HUES48 (cell line): ENCODE measurements at regions not wholly inside any gene's neighbourhood (a gene's known extent, or its start where the extent isn't known, plus 50 kb on each side); places are given as distances from the start of the nearest gene placed in this dataset.

Experiments
- H3K27ac ChIP-seq: one replicate; pipeline ENCODE4 v1.7.0; 2013; ENCODE audit warnings: low read depth, low read length, inconsistent platforms
- H3K27me3 ChIP-seq: 2 replicates; pipeline ENCODE4 v1.6.1; 2013; ENCODE audit warnings: mild to moderate bottlenecking, low read length; ENCODE audit not compliant: control insufficient read depth, insufficient read depth
- H3K36me3 ChIP-seq: 2 replicates; pipeline ENCODE4 v1.6.1; 2013; ENCODE audit warnings: low read length; ENCODE audit not compliant: control insufficient read depth, insufficient read depth
- H3K4me1 ChIP-seq: 2 replicates; pipeline ENCODE4 v1.6.1; 2013; ENCODE audit warnings: mild to moderate bottlenecking, low read length; ENCODE audit not compliant: control insufficient read depth, insufficient read depth
- H3K4me3 ChIP-seq: 2 replicates; pipeline ENCODE4 v1.5.1; 2013; ENCODE audit warnings: mild to moderate bottlenecking, low read depth, low read length
- H3K9ac ChIP-seq: 2 replicates; pipeline ENCODE4 v1.6.1; 2013; ENCODE audit warnings: mild to moderate bottlenecking, low read depth, low read length, moderate library complexity
- H3K9me3 ChIP-seq: 2 replicates; pipeline ENCODE4 v1.6.1; 2013; ENCODE audit warnings: low read length; ENCODE audit not compliant: control insufficient read depth, insufficient read depth

DNA sequence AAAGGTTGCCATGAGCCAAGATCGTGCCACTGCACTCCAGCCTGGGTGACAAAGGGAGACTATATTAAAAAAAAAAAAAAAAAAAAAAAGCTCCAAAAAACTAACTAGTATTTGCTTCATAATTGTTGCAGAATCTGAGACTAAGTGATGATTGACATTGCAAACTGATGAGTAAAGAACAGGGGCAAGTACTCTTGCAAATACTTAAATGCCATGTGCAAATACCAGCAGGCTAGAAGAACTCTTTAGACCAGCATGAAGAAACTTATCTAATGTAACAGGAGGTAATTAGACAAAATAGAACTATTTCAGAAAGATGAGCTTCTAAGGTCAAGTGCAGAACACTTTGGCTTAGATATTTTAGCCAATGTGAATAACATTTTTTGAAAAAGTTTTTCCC is 1368.1 kb downstream of the EFNB2 start:
- no peaks in the 10 kb centered on the region for H3K9me3 ChIP-seq
- H3K27ac ChIP-seq: no peak overlapping the region
- no peaks in the 10 kb centered on the region for H3K36me3 ChIP-seq
- H3K4me1 ChIP-seq: no peaks in the 10 kb centered on the region
- no peak overlapping the region for H3K9ac ChIP-seq
- no peaks in the 10 kb centered on the region for H3K27me3 ChIP-seq
- H3K4me3 ChIP-seq: no peak overlapping the region

GRCh38 chr13:105165449-105166125 is 1369.9 kb downstream of the EFNB2 start:
- no peak overlapping the region for H3K27ac ChIP-seq

GRCh38 chr13:105159841-105160240 is 1375.6 kb downstream of the EFNB2 start:
- H3K36me3 ChIP-seq: no peaks in the 10 kb centered on the region
- no peaks in the 10 kb centered on the region for H3K4me1 ChIP-seq
- no peak overlapping the region for H3K27ac ChIP-seq
- H3K27me3 ChIP-seq: no peaks in the 10 kb centered on the region
- H3K4me3 ChIP-seq: no peak overlapping the region
- no peak overlapping the region for H3K9ac ChIP-seq
- H3K9me3 ChIP-seq: no peaks in the 10 kb centered on the region

More at GRCh38 chr13:105165449-105166125, 1369.9 kb downstream of the EFNB2 start:
- Histone ChIP-seq H3K4me1 (no peaks in the 10 kb centered on the region), H3K27me3 (no peaks in the 10 kb centered on the region), H3K9ac (no peak overlapping the region), H3K36me3 (no peaks in the 10 kb centered on the region), H3K4me3 (no peak overlapping the region), H3K9me3 (no peaks in the 10 kb centered on the region)

DNA sequence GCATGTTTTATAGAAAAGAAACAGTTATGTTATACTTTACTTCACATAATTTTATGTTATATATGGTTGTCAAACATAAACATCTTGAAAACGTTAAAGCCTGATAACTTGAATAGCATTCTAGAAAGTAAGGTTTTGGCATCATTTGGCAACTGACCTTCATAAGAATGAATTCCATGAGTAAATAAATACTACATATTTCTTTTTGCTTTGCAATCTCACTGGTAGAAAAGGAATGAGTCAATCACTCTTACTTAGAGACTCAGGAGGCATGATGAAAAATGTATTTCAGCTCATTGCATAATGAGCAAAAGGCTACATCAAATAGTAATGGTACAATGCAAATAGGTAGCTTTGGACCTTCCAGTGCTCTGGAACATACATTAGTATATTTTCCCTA is 1381.9 kb downstream of the EFNB2 start:
- Histone ChIP-seq H3K36me3 (no peaks in the 10 kb centered on the region), H3K9ac (no peak overlapping the region), H3K4me3 (no peak overlapping the region), H3K4me1 (no peaks in the 10 kb centered on the region), H3K27me3 (no peaks in the 10 kb centered on the region), H3K27ac (no peak overlapping the region), H3K9me3 (no peaks in the 10 kb centered on the region)

GRCh38 chr13:105151639-105152038 is 1383.8 kb downstream of the EFNB2 start:
- Histone ChIP-seq H3K27me3 (no peaks in the 10 kb centered on the region), H3K27ac (no peak overlapping the region), H3K4me3 (no peak overlapping the region), H3K4me1 (no peaks in the 10 kb centered on the region), H3K9ac (no peak overlapping the region), H3K9me3 (no peaks in the 10 kb centered on the region), H3K36me3 (no peaks in the 10 kb centered on the region)

DNA sequence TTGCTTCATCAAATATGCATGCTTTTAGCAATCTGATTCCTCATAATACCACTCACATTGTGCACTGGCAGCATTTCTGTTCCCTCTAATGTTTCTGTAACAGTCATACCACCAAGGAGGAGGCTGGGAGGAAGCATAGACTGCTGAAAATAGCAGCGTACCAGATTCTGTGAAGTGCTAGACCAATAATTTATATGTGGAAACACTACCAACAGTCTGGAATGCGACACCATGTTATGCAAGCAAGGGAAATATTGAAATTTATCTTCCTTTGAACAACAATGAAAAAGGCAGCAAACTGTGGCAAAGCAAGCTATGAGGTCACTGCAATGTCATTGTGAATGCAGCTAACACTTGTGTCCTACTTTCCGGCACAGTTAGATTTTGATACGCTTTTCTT is 1388.0 kb downstream of the EFNB2 start:
- Histone ChIP-seq H3K27ac (no peak overlapping the region), H3K9me3 (no peaks in the 10 kb centered on the region), H3K27me3 (no peaks in the 10 kb centered on the region), H3K36me3 (no peaks in the 10 kb centered on the region), H3K4me3 (no peak overlapping the region), H3K9ac (no peak overlapping the region), H3K4me1 (no peaks in the 10 kb centered on the region)

DNA sequence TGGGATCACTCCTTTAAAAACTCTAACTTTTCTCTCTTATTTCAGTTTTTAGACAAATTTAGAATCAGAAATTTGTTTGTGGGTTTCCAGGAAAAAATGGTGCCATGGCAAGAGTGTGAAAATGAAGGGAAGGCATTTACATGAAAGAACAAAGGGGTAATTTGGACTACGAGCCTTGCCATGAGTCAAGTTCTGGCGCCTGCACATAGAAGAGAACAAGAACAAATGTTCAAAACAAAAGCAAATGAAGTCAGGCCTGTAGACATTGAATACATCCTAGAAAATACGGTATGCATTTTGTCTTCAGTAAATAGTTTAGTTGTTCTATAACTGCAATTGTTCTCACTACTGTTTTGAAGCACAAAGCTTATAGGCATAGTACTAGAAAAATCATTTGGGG is 1390.5 kb downstream of the EFNB2 start:
- Histone ChIP-seq H3K27ac (no peak overlapping the region), H3K9me3 (no peaks in the 10 kb centered on the region), H3K4me1 (no peaks in the 10 kb centered on the region), H3K27me3 (no peaks in the 10 kb centered on the region), H3K9ac (no peak overlapping the region), H3K36me3 (no peaks in the 10 kb centered on the region), H3K4me3 (no peak overlapping the region)

GRCh38 chr13:105144020-105144419 is 1391.4 kb downstream of the EFNB2 start:
- H3K9me3 ChIP-seq: no peaks in the 10 kb centered on the region
- no peak overlapping the region for H3K9ac ChIP-seq
- H3K4me1 ChIP-seq: no peaks in the 10 kb centered on the region
- no peak overlapping the region for H3K27ac ChIP-seq
- no peaks in the 10 kb centered on the region for H3K27me3 ChIP-seq
- no peaks in the 10 kb centered on the region for H3K36me3 ChIP-seq
- H3K4me3 ChIP-seq: no peak overlapping the region

GRCh38 chr13:105142556-105142955 is 1392.9 kb downstream of the EFNB2 start:
- Histone ChIP-seq H3K27ac (no peak overlapping the region), H3K27me3 (no peaks in the 10 kb centered on the region), H3K9me3 (no peaks in the 10 kb centered on the region), H3K9ac (no peak overlapping the region), H3K36me3 (no peaks in the 10 kb centered on the region), H3K4me1 (no peaks in the 10 kb centered on the region), H3K4me3 (no peak overlapping the region)

- no peaks in the 10 kb centered on the region for H3K27me3 ChIP-seq
- no peak overlapping the region for H3K27ac ChIP-seq
- H3K4me3 ChIP-seq: no peak overlapping the region
- H3K9ac ChIP-seq: no peak overlapping the region
- no peaks in the 10 kb centered on the region for H3K36me3 ChIP-seq
- no peaks in the 10 kb centered on the region for H3K4me1 ChIP-seq
- no peaks in the 10 kb centered on the region for H3K9me3 ChIP-seq
Observed at GRCh38 chr13:105139380-105140285, 1395.8 kb downstream of the EFNB2 start.

GRCh38 chr13:105139048-105139379 is 1396.4 kb downstream of the EFNB2 start:
- H3K4me3 ChIP-seq: no peak overlapping the region

More at GRCh38 chr13:105139048-105139379, 1396.4 kb downstream of the EFNB2 start:
- Histone ChIP-seq H3K9ac (no peak overlapping the region), H3K36me3 (no peaks in the 10 kb centered on the region), H3K27ac (no peak overlapping the region), H3K4me1 (no peaks in the 10 kb centered on the region), H3K27me3 (no peaks in the 10 kb centered on the region), H3K9me3 (no peaks in the 10 kb centered on the region)
